Trophoblast cell (in vitro differentiated cells and primary cell): ENCODE measurements at regions not wholly inside any gene's neighbourhood (a gene's known extent, or its start where the extent isn't known, plus 50 kb on each side); places are given as distances from the start of the nearest gene placed in this dataset.
A peak's percentile ranks its signal among the peaks of the same experiment; 100 is the strongest.

Experiments used
- DNase-seq, 2 donors: peaks; one replicate each; pipeline ENCODE4 v3.0.0-alpha.2; 2016
- H2AFZ ChIP-seq: 2 replicates; pipeline ENCODE4 v1.6.1; 2013; ENCODE audit warnings: low read length, moderate library complexity, mild to moderate bottlenecking; ENCODE audit not compliant: insufficient read depth, poor library complexity
- H2AK5ac ChIP-seq: 2 replicates; pipeline ENCODE4 v1.6.1; 2013; ENCODE audit warnings: mild to moderate bottlenecking, low read length
- H2BK120ac ChIP-seq: 2 replicates; pipeline ENCODE4 v1.6.1; 2013; ENCODE audit warnings: low read length, mild to moderate bottlenecking, moderate library complexity; ENCODE audit not compliant: insufficient read depth, poor library complexity
- H2BK12ac ChIP-seq: 2 replicates; pipeline ENCODE4 v1.6.1; 2013; ENCODE audit warnings: mild to moderate bottlenecking, low read length, moderate library complexity
- H2BK5ac ChIP-seq: 2 replicates; pipeline ENCODE4 v1.6.1; 2013; ENCODE audit warnings: low read length, low read depth, moderate library complexity, mild to moderate bottlenecking; ENCODE audit not compliant: poor library complexity
- H3K14ac ChIP-seq: 2 replicates; pipeline ENCODE4 v1.6.1; 2013; ENCODE audit warnings: mild to moderate bottlenecking, low read length
- H3K18ac ChIP-seq: 2 replicates; pipeline ENCODE4 v1.6.1; 2013; ENCODE audit warnings: mild to moderate bottlenecking, low read length
- H3K23ac ChIP-seq: 2 replicates; pipeline ENCODE4 v1.6.1; 2013; ENCODE audit warnings: low read length
- H3K27ac ChIP-seq: 2 replicates; pipeline ENCODE4 v1.5.1; 2013; ENCODE audit warnings: low read depth, mild to moderate bottlenecking, inconsistent platforms, low read length, moderate library complexity
- H3K27me3 ChIP-seq: 2 replicates; pipeline ENCODE4 v1.6.1; 2013; ENCODE audit warnings: inconsistent platforms, mild to moderate bottlenecking, low read length, moderate library complexity; ENCODE audit not compliant: insufficient read depth
- H3K36me3 ChIP-seq, 2 experiments: 1 replicate in 1 of 2; 2 replicates in 1 of 2; pipeline ENCODE4 v1.6.1; 2013; ENCODE audit warnings: low read length in 2 of 2, mild to moderate bottlenecking in 2 of 2, moderate library complexity in 1 of 2; ENCODE audit not compliant: insufficient read depth in 2 of 2, control insufficient read depth in 1 of 2
- H3K4ac ChIP-seq: 2 replicates; pipeline ENCODE4 v1.6.1; 2013; ENCODE audit warnings: low read depth, mild to moderate bottlenecking, low read length, moderate library complexity
- H3K4me1 ChIP-seq, 2 experiments: 1 replicate in 1 of 2; 2 replicates in 1 of 2; pipeline ENCODE4 v1.6.1; 2013; ENCODE audit warnings: low read length in 2 of 2, mild to moderate bottlenecking in 2 of 2, moderate library complexity in 1 of 2; ENCODE audit not compliant: insufficient read depth in 2 of 2, control insufficient read depth in 1 of 2
- H3K4me2 ChIP-seq: 2 replicates; pipeline ENCODE4 v1.6.1; 2013; ENCODE audit warnings: inconsistent platforms, mild to moderate bottlenecking, low read length, moderate library complexity
- H3K4me3 ChIP-seq: 2 replicates; pipeline ENCODE4 v1.5.1; 2013; ENCODE audit warnings: mild to moderate bottlenecking, low read depth, low read length, inconsistent platforms
- H3K79me1 ChIP-seq: one replicate; pipeline ENCODE4 v1.6.1; 2013; ENCODE audit warnings: low read length
- H3K79me2 ChIP-seq: 2 replicates; pipeline ENCODE4 v1.6.1; 2013; ENCODE audit warnings: low read length, mild to moderate bottlenecking; ENCODE audit not compliant: control insufficient read depth, insufficient read depth, poor library complexity
- H3K9ac ChIP-seq: 2 replicates; pipeline ENCODE4 v1.6.1; 2013; ENCODE audit warnings: mild to moderate bottlenecking, low read length
- H3K9me3 ChIP-seq: 2 replicates; pipeline ENCODE4 v1.6.1; 2013; ENCODE audit warnings: low read depth, mild to moderate bottlenecking, control low read depth, inconsistent platforms, low read length; ENCODE audit not compliant: insufficient read depth
- H4K12ac ChIP-seq: 2 replicates; pipeline ENCODE4 v1.6.1; 2013; ENCODE audit warnings: low read depth, mild to moderate bottlenecking, low read length, moderate library complexity
- H4K8ac ChIP-seq: 2 replicates; pipeline ENCODE4 v1.6.1; 2013; ENCODE audit warnings: low read depth, mild to moderate bottlenecking, low read length, moderate library complexity
- H4K91ac ChIP-seq: one replicate; pipeline ENCODE4 v1.6.1; 2013; ENCODE audit warnings: low read depth, mild to moderate bottlenecking, low read length, moderate library complexity
- WGBS: extraction: QIAGEN DNeasy Blood & Tissue Kit; methylation state at CpG from one replicate; pipeline ENCODE4 v1.1.7; 2013; ENCODE audit warnings: missing lambda C conversion rate; ENCODE audit not compliant: insufficient read length, insufficient coverage; ENCODE audit errors: extremely low coverage; 5-methylcytosine and 5-hydroxymethylcytosine counted together

GRCh38 chr4:54945838-54946237, 179.6 kb downstream of the KDR start:
- no peak overlapping the region for H4K8ac ChIP-seq
- H2BK5ac ChIP-seq: no peak overlapping the region
- H2BK120ac ChIP-seq: no peak overlapping the region
- H3K79me1 ChIP-seq: no peaks in the 10 kb centered on the region
- H2AFZ ChIP-seq: no peak overlapping the region
- no peak overlapping the region for H3K4me3 ChIP-seq
- H3K27ac ChIP-seq: no peak overlapping the region
- no peak overlapping the region for H3K4ac ChIP-seq
- H3K9me3 ChIP-seq: no peaks in the 10 kb centered on the region
- H3K36me3 ChIP-seq: no peaks in the 10 kb centered on the region
- no peaks in the 10 kb centered on the region for H3K79me2 ChIP-seq
- no peaks in the 10 kb centered on the region for H3K4me1 ChIP-seq
- peak in 1 of 2 donors; percentile 22 for DNase-seq
- no peak overlapping the region for H3K4me2 ChIP-seq
- no peak overlapping the region for H2AK5ac ChIP-seq
- no peak overlapping the region for H4K12ac ChIP-seq
- H3K23ac ChIP-seq: no peak overlapping the region
- H2BK12ac ChIP-seq: no peak overlapping the region
- H3K27me3 ChIP-seq: no peaks in the 10 kb centered on the region
- H3K9ac ChIP-seq: no peak overlapping the region
- H3K18ac ChIP-seq: no peak overlapping the region
- no peak overlapping the region for H3K14ac ChIP-seq
- H4K91ac ChIP-seq: no peak overlapping the region
- WGBS: no CpG with 5 or more reads among the region's 6 CpGs

- H4K12ac ChIP-seq: no peak overlapping the region
- no CpG with 5 or more reads among the region's 4 CpGs for WGBS
Measured at GRCh38 chr4:54942721-54943120, 182.7 kb downstream of the KDR start.

GRCh38 chr4:54941994-54942552, 183.3 kb downstream of the KDR start:
- Histone ChIP-seq H2BK5ac (no peak overlapping the region), H2AFZ (no peak overlapping the region), H3K36me3 (no peaks in the 10 kb centered on the region), H3K18ac (no peak overlapping the region), H3K4me1 (no peaks in the 10 kb centered on the region), H3K27me3 (no peaks in the 10 kb centered on the region), H3K79me2 (no peaks in the 10 kb centered on the region), H3K14ac (no peak overlapping the region), H2BK120ac (no peak overlapping the region), H4K91ac (no peak overlapping the region), H3K4ac (no peak overlapping the region), H3K9me3 (no peaks in the 10 kb centered on the region), H3K79me1 (no peaks in the 10 kb centered on the region), H3K27ac (no peak overlapping the region), H3K4me2 (no peak overlapping the region), H2AK5ac (no peak overlapping the region), H3K23ac (no peak overlapping the region), H2BK12ac (no peak overlapping the region), H4K8ac (no peak overlapping the region), H3K4me3 (no peak overlapping the region), H3K9ac (no peak overlapping the region), H4K12ac (no peak overlapping the region)
- no peak for DNase-seq
- no CpG with 5 or more reads among the region's 10 CpGs for WGBS

More at GRCh38 chr4:54942721-54943120, 182.7 kb downstream of the KDR start:
- Histone ChIP-seq H3K79me1 (no peaks in the 10 kb centered on the region), H4K8ac (no peak overlapping the region), H3K4me2 (no peak overlapping the region), H3K18ac (no peak overlapping the region), H4K91ac (no peak overlapping the region), H2BK120ac (no peak overlapping the region), H3K4ac (no peak overlapping the region), H3K14ac (no peak overlapping the region), H3K79me2 (no peaks in the 10 kb centered on the region), H3K4me1 (no peaks in the 10 kb centered on the region), H2BK5ac (no peak overlapping the region), H3K23ac (no peak overlapping the region), H3K36me3 (no peaks in the 10 kb centered on the region), H3K4me3 (no peak overlapping the region), H2AFZ (no peak overlapping the region), H3K9me3 (no peaks in the 10 kb centered on the region), H3K27ac (no peak overlapping the region), H3K9ac (no peak overlapping the region), H2AK5ac (no peak overlapping the region), H3K27me3 (no peaks in the 10 kb centered on the region), H2BK12ac (no peak overlapping the region)
- DNase-seq: no peak

GRCh38 chr4:54940996-54941865, 184.2 kb downstream of the KDR start:
- no peak overlapping the region for H3K4me2 ChIP-seq
- H2BK5ac ChIP-seq: no peak overlapping the region
- no peak overlapping the region for H4K91ac ChIP-seq
- no peak overlapping the region for H3K27ac ChIP-seq
- no peak for DNase-seq
- no peak overlapping the region for H3K4ac ChIP-seq
- H4K12ac ChIP-seq: no peak overlapping the region
- no peak overlapping the region for H3K9ac ChIP-seq
- H2BK12ac ChIP-seq: no peak overlapping the region
- no peaks in the 10 kb centered on the region for H3K79me2 ChIP-seq
- no peaks in the 10 kb centered on the region for H3K79me1 ChIP-seq
- no peak overlapping the region for H3K14ac ChIP-seq
- H2BK120ac ChIP-seq: no peak overlapping the region
- no peak overlapping the region for H3K18ac ChIP-seq
- H2AK5ac ChIP-seq: no peak overlapping the region
- no peak overlapping the region for H2AFZ ChIP-seq
- no peaks in the 10 kb centered on the region for H3K36me3 ChIP-seq
- no peak overlapping the region for H3K4me3 ChIP-seq
- no peaks in the 10 kb centered on the region for H3K27me3 ChIP-seq
- WGBS: no CpG with 5 or more reads among the region's 7 CpGs
- H3K4me1 ChIP-seq: no peaks in the 10 kb centered on the region
- H4K8ac ChIP-seq: no peak overlapping the region
- no peaks in the 10 kb centered on the region for H3K9me3 ChIP-seq
- H3K23ac ChIP-seq: no peak overlapping the region
